DND-41 (cell line): ENCODE measurements at regions not wholly inside any gene's neighbourhood (a gene's known extent, or its start where the extent isn't known, plus 50 kb on each side); places are given as distances from the start of the nearest gene placed in this dataset.

Experiments
- CTCF ChIP-seq: IDR thresholded peaks from 2 replicates; pipeline ENCODE4 v1.5.1; 2012; ENCODE audit warnings: borderline replicate concordance, low read length, moderate library complexity, mild to moderate bottlenecking; ENCODE audit not compliant: poor library complexity, severe bottlenecking; ENCODE audit errors: extremely low read depth
- EZH2 ChIP-seq: IDR thresholded peaks from 3 replicates; pipeline ENCODE4 v1.6.1; 2012; ENCODE audit warnings: borderline replicate concordance, low read depth, mild to moderate bottlenecking, moderate library complexity, low read length, inconsistent platforms; ENCODE audit not compliant: severe bottlenecking

- TF ChIP-seq CTCF: no peak
- no peak for TF ChIP-seq EZH2
These were observed 717.0 kb upstream of the IGFBP3 start for GRCh38 chr7:46637793-46638735.
